ENCODE measurements at regions not wholly inside any gene's neighbourhood (a gene's known extent, or its start where the extent isn't known, plus 50 kb on each side); places are given as distances from the start of the nearest gene placed in this dataset.

- no peak for DNase-seq
Measured at GRCh38 chr9:81113453-81114124, 575.8 kb downstream of the TLE1 start.

DNA sequence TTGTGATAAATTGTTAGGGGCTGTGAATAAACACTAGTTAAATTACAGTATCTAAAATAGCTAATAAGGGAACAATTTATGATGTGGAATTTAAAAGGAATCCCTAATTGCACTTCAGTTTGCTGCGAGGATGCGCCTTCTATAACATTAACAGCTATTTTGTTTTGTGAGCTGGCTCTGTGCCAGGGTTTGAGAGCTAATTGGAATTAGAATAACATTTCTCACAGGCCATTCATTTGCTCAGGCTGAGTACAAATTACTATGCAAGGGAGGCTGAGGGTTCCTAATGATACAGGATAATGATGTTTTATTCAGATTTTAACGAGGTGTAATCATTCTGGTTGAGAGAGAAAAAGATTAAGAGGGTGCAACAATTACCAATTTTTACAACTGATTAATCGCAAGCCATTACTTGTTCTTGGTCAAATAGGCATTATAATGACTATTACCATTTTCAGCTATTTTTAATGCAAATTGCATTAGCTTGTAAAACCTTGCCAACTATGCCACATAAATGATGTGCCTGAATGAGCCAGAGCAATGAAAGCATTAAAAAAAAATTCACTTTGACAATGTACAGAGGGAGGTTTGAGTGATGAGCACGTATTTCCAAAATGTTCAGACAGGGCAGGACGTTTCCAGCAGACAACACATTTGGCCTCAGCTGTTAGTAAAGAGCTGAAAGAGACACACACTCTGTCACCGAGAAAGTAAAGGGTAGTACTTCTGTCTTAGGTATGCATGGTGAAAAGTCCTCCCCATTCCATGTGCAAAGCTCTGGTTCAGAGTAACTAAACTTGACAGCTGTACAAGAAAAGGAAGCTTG is 576.5 kb downstream of the TLE1 start:
- no peak for DNase-seq

- no peak for DNase-seq
Measured at GRCh38 chr9:81108821-81109220, 580.5 kb downstream of the TLE1 start.

- DNase-seq = no peak
Measured at GRCh38 chr9:81108391-81108790, 581.0 kb downstream of the TLE1 start.

- DNase-seq = no peak
Measured at GRCh38 chr9:81103597-81104471, 585.5 kb downstream of the TLE1 start.

DNA sequence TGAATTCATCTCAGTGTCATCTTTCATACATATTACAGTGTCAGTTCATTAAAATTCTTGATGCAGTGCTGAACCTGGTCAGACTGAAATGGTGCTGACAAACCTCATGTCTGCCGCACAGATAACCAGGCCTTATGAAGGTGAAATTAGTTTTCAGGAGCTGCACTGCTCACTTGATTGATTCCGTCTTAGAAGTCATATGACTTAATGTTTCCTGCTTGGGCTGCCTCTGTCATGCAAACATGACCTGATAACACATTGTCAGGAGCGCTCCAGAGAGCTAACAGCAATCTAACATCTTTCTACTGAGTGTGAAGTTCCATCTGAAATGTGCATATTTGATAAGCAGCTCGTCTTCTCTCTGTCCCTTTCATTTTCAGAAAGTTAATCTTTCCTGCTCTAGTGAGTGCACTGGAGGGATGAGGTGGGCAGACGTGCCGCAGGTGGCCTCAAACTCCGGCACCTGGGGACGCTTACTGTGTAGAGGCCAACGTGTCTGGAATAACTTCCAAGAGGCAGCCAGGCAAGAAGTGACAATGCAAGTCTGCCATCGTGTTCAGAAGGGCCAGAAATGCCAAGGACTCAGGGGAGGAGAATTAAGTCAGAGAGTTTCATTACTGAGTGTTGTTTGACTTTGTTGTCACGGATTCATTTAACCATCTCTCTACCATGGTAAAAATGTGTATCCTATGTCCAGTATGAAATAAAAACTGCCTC is 592.1 kb downstream of the TLE1 start:
- DNase-seq = no peak

DNA sequence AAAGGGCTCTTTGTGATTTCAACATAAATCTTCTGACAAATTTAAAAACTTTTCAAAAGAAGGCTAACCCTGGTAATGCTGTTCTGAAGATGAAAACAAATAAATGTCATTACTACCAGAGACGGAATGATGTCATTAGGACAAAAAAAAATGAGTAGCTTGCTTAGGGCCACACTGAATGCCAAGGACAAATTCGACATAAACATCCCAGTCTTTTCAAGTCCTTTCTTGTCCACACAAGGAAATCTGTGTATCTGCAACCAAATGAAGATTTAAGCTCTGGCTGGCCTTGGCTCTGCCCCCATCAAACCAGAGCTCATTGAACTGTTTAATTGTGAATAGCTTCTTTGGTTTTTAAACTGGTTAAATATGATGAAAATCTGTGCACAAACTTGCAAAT is 592.7 kb downstream of the TLE1 start:
- no peak for DNase-seq

- DNase-seq = no peak
Measured at GRCh38 chr9:81092057-81092456, 597.3 kb downstream of the TLE1 start.

DNA sequence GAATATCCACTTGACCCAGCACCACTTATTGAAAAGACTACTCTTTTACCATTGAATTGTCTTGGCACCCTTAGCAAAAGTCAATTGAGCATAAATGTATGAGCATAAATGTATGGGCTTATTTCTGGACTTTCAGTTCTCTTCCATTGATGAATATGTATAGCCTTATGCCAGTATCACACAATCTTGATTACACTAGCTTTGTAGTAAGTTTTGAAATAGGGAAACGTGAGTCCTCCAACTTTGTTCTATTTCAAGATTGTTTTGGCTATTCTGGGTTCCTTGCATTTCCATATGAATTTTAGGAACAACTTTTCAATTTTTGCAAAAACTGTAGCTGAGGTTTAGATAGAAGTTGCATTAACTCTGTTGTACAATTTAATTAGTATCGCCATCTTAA is 601.0 kb downstream of the TLE1 start:
- no peak for DNase-seq

GRCh38 chr9:81086416-81086815 is 602.9 kb downstream of the TLE1 start:
- DNase-seq = no peak

DNA sequence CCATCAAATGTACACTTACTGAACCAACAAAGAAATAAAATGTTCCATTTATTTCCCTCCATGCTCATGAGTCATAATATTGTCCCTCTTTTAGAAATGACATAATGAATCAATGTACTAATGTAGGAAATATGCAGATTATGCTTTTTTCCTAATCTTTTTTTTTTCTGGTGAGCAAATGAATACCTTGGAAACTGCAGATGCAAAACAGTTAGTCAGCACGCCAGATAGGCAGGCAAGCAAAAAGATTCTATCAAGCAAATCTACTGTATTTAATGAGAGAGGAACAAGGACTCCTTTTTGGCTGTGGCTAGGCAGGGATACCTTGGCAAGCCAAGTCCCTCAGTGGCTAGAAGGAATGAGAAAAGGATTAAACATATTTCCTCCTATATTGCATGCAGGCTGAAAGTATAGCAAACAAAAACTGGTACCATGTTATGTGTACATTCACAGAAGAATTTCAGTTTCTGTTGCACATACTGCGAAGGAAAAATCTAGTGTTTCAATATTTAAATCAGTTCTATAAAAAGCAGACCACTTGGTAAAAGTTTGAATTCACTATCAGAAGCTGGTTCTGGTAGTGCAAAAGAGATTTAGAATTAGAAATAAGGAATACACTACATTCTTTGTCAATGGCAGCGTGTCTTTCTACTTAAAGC is 605.4 kb downstream of the TLE1 start:
- no peak for DNase-seq

DNA sequence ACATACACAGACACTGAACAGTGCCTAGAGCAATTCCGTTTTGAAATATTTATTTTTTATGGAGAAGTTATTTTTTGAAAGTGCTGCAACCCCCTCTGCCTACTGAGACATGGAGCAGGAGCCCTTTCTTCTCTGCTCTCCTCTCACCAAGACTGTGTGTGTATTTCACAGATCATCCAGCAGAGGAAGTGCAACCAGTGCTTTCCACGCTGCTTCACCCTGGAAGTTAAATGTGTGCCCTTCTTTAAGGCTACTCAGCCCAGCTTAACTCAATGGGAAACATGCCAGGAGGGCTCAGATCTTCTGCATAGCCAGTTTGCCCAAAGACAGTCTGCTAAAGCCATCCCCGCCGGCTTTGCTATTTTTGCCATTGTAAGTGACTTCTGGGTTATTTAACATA is 606.3 kb downstream of the TLE1 start:
- DNase-seq = no peak

GRCh38 chr9:81082221-81082620 is 607.1 kb downstream of the TLE1 start:
- DNase-seq = no peak

DNA sequence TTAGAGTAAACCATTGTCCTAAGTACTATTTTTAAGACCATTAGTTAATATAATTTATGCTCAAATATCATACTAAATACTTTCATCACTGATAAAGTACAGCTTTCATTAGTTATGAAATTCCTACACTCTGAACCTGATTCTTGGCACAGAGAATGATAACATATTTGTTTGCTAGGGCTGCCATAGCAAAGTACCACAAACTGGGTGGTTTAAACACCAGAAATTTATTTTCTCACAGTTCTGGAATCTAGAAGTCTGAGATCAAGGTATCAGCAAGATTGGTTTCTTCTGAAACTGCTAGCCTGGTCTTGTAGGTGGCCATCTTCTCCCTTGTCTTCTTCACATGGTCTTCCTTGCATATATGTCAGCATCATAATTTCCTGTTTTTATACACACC is 608.4 kb downstream of the TLE1 start:
- DNase-seq = no peak

- no peak for DNase-seq
Measured at GRCh38 chr9:81080185-81080584, 609.2 kb downstream of the TLE1 start.

GRCh38 chr9:81079055-81079454 is 610.3 kb downstream of the TLE1 start:
- no peak for DNase-seq

DNA sequence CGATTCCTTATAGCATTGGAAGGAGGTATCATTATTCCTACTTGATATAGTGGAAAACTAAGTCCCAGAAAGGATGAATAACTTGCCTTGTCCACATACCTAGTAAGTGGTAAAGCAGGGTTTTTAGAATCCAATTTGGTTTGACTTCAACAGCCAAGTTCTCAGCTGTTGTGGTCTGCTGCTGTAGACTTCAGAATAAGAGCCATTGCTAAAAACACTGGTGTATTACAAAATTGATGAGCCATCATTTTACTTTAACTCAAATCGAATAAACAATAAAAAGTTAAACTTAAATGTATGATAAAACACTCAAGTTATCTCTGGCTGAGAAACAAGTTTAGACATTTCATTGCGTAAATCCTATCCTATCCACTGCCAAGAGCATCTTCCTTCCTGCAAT is 610.8 kb downstream of the TLE1 start:
- DNase-seq = no peak

DNA sequence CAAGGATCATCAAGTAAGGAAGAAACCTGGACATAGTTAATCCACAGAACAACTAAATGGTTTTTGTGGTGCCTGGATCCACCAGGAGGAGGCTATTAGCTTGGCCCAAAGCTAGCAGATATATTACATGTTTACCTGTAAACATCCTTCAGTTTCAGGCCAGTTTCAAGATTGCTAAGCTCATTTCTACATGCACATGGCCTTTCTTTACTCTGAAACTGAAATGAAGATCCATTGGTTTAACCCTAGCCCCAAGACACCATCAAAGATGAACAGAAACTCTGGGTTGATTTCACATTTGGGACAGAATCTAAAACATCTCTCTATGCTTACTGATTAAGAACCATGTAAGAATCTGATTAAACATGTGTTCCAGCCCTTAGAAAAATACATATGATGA is 611.8 kb downstream of the TLE1 start:
- no peak for DNase-seq

- no peak for DNase-seq
Measured at GRCh38 chr9:81076131-81076530, 613.2 kb downstream of the TLE1 start.

GRCh38 chr9:81074221-81074620 is 615.1 kb downstream of the TLE1 start:
- DNase-seq = no peak

GRCh38 chr9:81073821-81074220 is 615.5 kb downstream of the TLE1 start:
- no peak for DNase-seq

GRCh38 chr9:81072758-81073157 is 616.6 kb downstream of the TLE1 start:
- DNase-seq = no peak

Measured in left kidney (tissue), 1 donor.